DND-41 (cell line): ENCODE measurements at regions not wholly inside any gene's neighbourhood (a gene's known extent, or its start where the extent isn't known, plus 50 kb on each side); places are given as distances from the start of the nearest gene placed in this dataset.

Source experiments
- ATAC-seq: fragments of 200-7000 bp; cut with Tn5 transposase; 3 replicates; pipeline ENCODE4 v1.9.1; 2021; ENCODE audit warnings: low read depth; ENCODE audit not compliant: insufficient read depth
- DNase-seq: peaks from one replicate; pipeline ENCODE4 v3.0.0-alpha.2; 2020
- H2AFZ ChIP-seq: 2 replicates; pipeline ENCODE4 v1.6.0; 2012; ENCODE audit warnings: low read depth, low read length
- H3K27ac ChIP-seq: 2 replicates; pipeline ENCODE4 v1.5.1; 2012; ENCODE audit warnings: low read length, inconsistent platforms
- H3K27me3 ChIP-seq: fragments of 200-600 bp; sonication (generic); 2 replicates; pipeline ENCODE4 v1.6.0; 2012; ENCODE audit warnings: low read length, mild to moderate bottlenecking, inconsistent platforms; ENCODE audit not compliant: insufficient read depth, poor library complexity
- H3K36me3 ChIP-seq: 2 replicates; pipeline ENCODE4 v1.5.1; 2012; ENCODE audit warnings: low read length, inconsistent platforms; ENCODE audit not compliant: insufficient read depth
- H3K4me1 ChIP-seq: 2 replicates; pipeline ENCODE4 v1.5.1; 2012; ENCODE audit warnings: mild to moderate bottlenecking, low read length; ENCODE audit not compliant: insufficient read depth
- H3K4me2 ChIP-seq: 2 replicates; pipeline ENCODE4 v1.6.0; 2012; ENCODE audit warnings: mild to moderate bottlenecking, moderate library complexity, low read length, inconsistent platforms; ENCODE audit not compliant: insufficient read depth
- H3K4me3 ChIP-seq, 2 experiments: fragments of 200-600 bp in 1 of 2; shearing (Covaris generic) in 1 of 2; 2 replicates each; pipeline ENCODE4 v1.5.1; 2012 to 2016; ENCODE audit warnings: inconsistent platforms in 2 of 2, low read length in 2 of 2, mild to moderate bottlenecking in 2 of 2, low read depth in 1 of 2, moderate library complexity in 1 of 2
- H3K79me2 ChIP-seq: 2 replicates; pipeline ENCODE4 v1.6.0; 2012; ENCODE audit warnings: low read length, inconsistent platforms; ENCODE audit not compliant: insufficient read depth
- H3K9ac ChIP-seq: 2 replicates; pipeline ENCODE4 v1.6.0; 2012; ENCODE audit warnings: low read depth, mild to moderate bottlenecking, inconsistent platforms, low read length, moderate library complexity
- H3K9me3 ChIP-seq: 2 replicates; pipeline ENCODE4 v1.5.1; 2012; ENCODE audit warnings: low read length, moderate library complexity, mild to moderate bottlenecking, inconsistent platforms; ENCODE audit not compliant: insufficient read depth, severe bottlenecking
- H4K20me1 ChIP-seq: 2 replicates; pipeline ENCODE4 v1.6.0; 2012; ENCODE audit warnings: low read length; ENCODE audit not compliant: insufficient read depth
- CTCF ChIP-seq: IDR thresholded peaks from 2 replicates; pipeline ENCODE4 v1.5.1; 2012; ENCODE audit warnings: borderline replicate concordance, low read length, moderate library complexity, mild to moderate bottlenecking; ENCODE audit not compliant: poor library complexity, severe bottlenecking; ENCODE audit errors: extremely low read depth
- EZH2 ChIP-seq: IDR thresholded peaks from 3 replicates; pipeline ENCODE4 v1.6.1; 2012; ENCODE audit warnings: borderline replicate concordance, low read depth, mild to moderate bottlenecking, moderate library complexity, low read length, inconsistent platforms; ENCODE audit not compliant: severe bottlenecking

- no peak for DNase-seq
- H2AFZ ChIP-seq, result no peak overlapping the region
Observed at GRCh38 chr6:14439419-14439818, 321.8 kb downstream of the CD83 start.

GRCh38 chr6:14440215-14440910 is 322.8 kb downstream of the CD83 start:
- H3K27ac ChIP-seq, result no peak overlapping the region
- H3K4me1 ChIP-seq, result peaks cover 38% of the 10 kb centered on the region
- no peaks in the 10 kb centered on the region for H3K9me3 ChIP-seq
- H4K20me1 ChIP-seq, result no peaks in the 10 kb centered on the region
- H3K79me2 ChIP-seq, result no peaks in the 10 kb centered on the region
- DNase-seq (no peak), ATAC-seq (no peak)
- no peak overlapping the region for H2AFZ ChIP-seq
- TF ChIP-seq EZH2 (no peak), CTCF (no peak)
- no peak overlapping the region for H3K4me3 ChIP-seq
- H3K36me3 ChIP-seq, result no peaks in the 10 kb centered on the region
- no peak overlapping the region for H3K9ac ChIP-seq
- no peaks in the 10 kb centered on the region for H3K27me3 ChIP-seq
- H3K4me2 ChIP-seq, result no peak overlapping the region

More at GRCh38 chr6:14439419-14439818, 321.8 kb downstream of the CD83 start:
- H3K9ac ChIP-seq, result no peak overlapping the region
- H3K4me3 ChIP-seq, result no peak overlapping the region
- no peaks in the 10 kb centered on the region for H3K36me3 ChIP-seq
- peaks cover 29% of the 10 kb centered on the region for H3K4me1 ChIP-seq
- H3K9me3 ChIP-seq, result no peaks in the 10 kb centered on the region
- TF ChIP-seq CTCF, result no peak
- TF ChIP-seq EZH2, result no peak
- no peak for ATAC-seq
- no peak overlapping the region for H3K4me2 ChIP-seq
- no peaks in the 10 kb centered on the region for H3K79me2 ChIP-seq
- no peaks in the 10 kb centered on the region for H4K20me1 ChIP-seq
- H3K27me3 ChIP-seq, result no peaks in the 10 kb centered on the region
- peak overlapping the region; percentile 16; the same call in 1 of the 2 replicates for H3K27ac ChIP-seq

DNA sequence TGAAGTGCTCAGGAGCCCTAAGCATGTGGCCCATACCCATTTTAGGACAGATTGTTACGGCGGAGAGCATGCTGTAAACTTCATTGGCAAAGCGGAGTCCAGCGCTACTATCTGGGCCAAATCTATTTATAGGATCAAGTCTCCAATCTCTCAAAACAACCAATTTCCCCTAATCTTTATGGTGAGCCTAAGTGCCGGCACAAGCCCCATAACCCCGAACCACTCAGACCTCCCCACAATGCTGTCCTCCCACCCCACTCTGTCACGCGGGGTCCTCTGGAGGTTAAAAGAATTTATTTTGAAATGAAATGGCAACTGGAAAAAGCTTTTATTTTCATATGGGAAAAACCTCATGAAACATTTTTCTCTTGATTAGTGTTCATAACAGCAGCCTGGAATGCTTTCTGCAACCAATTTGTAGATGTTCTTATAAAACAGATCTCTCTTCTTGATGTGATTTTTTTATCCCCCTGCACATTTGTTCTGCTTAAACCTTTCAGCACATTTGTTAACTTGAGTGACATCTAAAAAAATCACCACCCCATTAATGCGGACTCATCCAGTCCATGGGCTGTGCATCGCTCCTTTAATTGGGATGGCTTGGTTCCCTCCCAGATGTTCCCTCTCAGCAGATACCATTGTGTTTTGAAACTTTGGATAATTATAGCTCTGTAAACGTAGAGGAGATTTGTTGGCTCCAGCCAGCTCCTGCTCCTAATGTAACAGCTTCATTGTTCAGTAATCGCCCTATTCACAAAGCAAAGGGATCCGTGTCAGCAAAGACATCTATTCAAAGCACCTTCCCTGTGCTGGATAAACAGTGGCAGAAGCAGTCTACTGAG is 323.6 kb downstream of the CD83 start:
- ATAC-seq, result no peak
- Histone ChIP-seq H4K20me1 (no peaks in the 10 kb centered on the region), H3K4me3 (no peak overlapping the region), H2AFZ (no peak overlapping the region), H3K27me3 (no peaks in the 10 kb centered on the region), H3K36me3 (no peaks in the 10 kb centered on the region), H3K27ac (no peak overlapping the region), H3K4me1 (peaks cover 40% of the 10 kb centered on the region), H3K79me2 (no peaks in the 10 kb centered on the region), H3K9ac (no peak overlapping the region), H3K4me2 (no peak overlapping the region), H3K9me3 (no peaks in the 10 kb centered on the region)
- no peak for DNase-seq
- TF ChIP-seq EZH2, result no peak
- no peak for TF ChIP-seq CTCF
